Activated T-cell treated with anti-CD3 and anti-CD28 coated beads for 4 hours (primary cell): ENCODE measurements at regions not wholly inside any gene's neighbourhood (a gene's known extent, or its start where the extent isn't known, plus 50 kb on each side); places are given as distances from the start of the nearest gene placed in this dataset.

Experiments used
- DNase-seq: peaks from one replicate; pipeline ENCODE4 v3.0.0-alpha.2; 2020

DNA sequence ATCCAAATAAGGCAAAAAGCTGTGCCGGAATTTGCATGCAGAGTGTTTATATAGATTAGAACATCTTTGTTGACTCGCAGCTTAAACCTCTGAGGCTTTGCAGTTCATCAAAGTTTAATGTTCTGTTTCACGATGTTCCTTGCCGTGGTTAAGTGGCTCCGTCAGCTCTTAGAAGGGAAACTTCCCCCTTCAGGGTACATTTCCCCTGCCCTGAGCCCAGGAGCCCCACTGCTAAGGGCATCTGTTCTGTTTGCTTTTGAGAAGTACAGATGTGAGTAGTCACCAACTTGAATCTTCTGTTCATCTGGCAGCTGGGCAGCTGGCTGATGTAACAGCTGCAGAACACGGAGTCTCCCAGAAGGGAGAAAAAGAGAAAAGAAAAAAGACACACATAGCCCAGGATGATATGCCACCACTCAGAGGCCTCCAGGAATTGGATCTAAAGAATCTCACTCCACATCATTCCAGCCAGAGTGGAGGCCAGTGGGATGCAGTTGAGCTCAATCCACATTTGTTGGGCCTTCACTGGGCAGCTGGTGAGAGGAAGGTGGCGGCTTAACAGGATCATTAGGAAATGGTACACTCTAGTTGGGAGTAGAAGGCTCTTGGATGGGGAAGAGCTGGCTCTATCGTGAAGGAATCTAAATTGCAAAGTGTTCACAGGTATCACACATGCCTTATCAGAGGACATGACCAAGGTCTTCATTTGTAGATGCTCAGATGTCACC, 178.7 kb upstream of the RBPJ start:
- no peak for DNase-seq

GRCh38 chr4:26144526-26145155, 176.2 kb upstream of the RBPJ start:
- no peak for DNase-seq

DNA sequence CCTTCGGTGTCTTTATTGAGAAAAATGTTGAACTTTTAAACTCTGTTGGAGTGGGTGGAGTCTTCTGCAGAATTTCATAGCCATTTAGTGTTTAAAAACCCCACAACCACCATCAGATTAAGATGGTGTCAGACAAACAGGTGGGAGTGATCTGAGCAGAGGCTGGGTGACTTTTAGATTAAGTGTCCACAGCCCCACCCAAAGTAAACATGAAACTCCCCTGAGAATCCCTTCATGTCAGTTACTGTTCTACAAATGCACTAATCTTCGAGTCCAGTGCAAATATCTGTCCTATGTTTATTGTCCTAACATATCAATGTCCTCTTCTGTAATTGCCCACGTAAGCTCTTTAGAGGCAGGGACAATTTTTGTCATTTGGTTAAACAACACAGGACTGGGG, 175.6 kb upstream of the RBPJ start:
- DNase-seq = no peak

DNA sequence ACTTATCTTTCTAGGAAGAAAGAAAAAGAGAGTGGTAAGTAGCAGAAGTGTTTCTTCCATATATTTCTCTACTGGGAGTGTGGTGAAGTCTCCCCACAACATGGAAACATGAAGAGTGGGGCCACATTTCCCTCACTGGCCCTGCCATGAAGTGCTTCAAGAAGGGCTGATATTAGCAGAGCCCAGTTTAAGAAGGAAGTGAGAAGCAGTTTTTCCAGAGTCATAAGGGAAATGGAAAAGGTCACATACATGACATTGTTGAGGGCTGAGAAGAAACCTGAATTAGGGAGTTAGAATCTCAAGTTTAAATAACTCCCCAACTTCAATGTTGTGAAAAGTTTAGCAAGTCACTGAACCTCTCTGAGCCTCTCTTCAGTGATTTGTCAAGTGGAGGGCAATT, 171.9 kb upstream of the RBPJ start:
- DNase-seq = no peak

DNA sequence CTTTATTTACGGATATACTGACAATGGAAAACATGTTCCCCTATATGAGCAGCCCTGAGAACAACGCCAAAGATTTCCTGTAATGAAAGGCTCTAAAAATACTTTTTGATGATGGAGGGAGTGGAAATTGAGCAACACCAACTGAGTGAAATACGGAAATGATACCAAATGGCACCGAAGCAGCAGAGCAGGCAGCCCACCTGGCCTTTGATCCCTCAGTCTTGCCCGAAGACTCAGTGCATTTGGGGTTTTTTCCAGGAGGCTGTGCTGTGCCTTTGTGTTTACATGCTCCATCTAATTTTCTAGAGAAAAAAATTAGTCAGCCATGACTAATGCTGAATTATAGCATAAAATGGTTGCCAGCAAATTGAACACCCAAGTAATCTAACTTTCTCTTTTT, 169.9 kb upstream of the RBPJ start:
- no peak for DNase-seq

DNA sequence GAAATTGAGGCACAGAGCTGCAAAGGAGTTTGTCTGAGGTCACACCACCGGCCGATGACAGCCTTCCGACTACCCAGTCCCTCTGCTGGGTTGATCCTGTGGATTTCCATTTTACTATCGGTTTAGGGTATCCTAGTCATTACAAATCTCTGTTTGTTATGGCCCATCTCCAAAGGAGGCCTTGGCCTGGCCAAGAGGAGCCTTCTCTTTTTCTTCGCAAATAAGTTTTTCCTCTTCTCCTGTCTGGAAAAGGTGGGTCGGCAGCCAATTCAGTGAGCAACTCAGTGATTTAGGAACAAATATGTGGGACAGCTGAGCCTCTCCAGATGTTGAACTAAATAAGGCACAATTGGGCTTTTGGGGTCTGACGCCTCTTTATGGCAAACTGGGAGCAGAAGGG, 169.2 kb upstream of the RBPJ start:
- no peak for DNase-seq

GRCh38 chr4:26152056-26152455, 168.8 kb upstream of the RBPJ start:
- no peak for DNase-seq

DNA sequence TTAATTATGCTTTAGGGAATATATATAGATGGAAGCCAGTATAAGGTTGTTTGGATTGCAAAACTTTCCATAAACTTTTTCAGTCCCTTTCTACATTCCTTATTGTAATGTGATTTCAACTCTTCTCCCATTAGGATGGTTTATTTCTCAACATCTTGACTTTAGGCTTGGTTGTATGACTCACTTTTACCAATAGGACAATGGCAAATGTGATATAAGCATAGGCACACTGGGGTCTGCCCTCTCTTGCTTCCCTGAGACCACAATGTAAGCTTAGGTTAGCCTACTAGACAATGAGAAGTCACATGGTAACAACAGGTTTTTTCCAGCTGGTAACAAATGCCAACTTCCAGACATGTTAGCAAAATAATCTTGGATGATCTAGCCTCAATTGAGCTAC, 163.3 kb upstream of the RBPJ start:
- no peak for DNase-seq

GRCh38 chr4:26160591-26160990, 160.2 kb upstream of the RBPJ start:
- DNase-seq = no peak

- no peak for DNase-seq
Measured at GRCh38 chr4:26161030-26161824, 159.6 kb upstream of the RBPJ start.

- no peak for DNase-seq
Measured at GRCh38 chr4:26162101-26162500, 158.7 kb upstream of the RBPJ start.

DNA sequence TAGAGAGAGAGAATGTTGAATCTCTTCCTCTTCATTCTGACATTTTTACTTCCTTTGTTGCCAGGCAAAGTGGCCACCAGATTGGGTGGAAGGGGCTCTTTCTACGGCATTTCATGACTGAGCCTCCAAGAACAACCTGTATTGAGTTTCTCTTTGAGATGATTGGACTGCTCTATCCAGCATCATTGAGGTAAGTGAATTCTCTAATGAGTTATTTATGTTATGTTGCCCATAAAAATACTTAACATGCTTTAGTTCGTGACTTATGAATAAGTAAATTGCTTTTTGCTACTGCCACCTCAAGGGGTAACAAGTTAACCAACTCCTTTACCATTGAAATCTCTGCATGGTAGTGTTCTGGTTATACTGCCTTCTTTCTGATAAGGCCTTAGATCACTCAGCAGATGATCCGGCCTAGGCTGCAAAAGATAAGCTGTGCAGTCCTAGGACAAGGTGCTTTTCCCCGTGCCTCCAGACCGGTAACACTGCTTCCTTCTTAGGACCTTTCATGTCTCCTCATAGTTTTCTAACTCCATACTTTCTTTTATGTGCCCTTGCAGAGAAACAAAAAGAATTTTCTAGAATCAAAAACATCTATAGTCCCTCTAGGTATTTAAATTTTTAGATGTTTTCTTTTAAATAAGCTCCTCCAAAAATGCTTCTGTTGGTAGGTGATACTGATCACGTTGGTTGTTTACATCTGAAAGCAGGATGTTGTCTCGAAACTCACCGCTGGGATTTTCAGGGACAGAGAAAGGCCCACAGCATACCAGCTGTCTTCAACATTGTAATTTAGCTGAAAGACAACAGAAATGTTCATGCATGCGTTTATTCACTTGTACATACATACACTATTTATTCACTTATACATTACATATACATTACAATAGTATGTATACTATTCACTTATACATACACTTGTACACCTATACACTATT, 157.1 kb upstream of the RBPJ start:
- no peak for DNase-seq

GRCh38 chr4:26171501-26171900, 149.3 kb upstream of the RBPJ start:
- DNase-seq = no peak

- no peak for DNase-seq
Measured at GRCh38 chr4:26171941-26172340, 148.9 kb upstream of the RBPJ start.

GRCh38 chr4:26173619-26174018, 147.2 kb upstream of the RBPJ start:
- no peak for DNase-seq

DNA sequence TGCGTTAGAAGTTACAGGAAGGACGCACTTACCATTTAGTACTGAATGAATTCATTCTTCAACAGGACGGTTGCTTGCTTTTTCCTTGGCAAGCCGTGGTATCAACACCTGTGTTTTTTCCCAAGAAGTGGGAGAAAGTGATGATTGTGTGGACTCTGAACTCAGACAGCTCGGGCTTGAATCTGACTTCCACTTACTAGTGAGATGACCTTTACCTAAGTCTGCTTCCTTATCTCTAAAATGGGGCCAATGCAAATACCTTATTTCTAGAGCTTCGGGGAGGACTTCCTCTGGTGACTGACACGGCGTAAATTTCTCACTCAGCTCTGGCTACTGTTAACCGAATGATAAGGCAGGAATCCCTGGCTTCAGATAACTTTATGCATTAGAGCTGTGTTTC, 146.8 kb upstream of the RBPJ start:
- DNase-seq = no peak

- DNase-seq = no peak
Measured at GRCh38 chr4:26175006-26175786, 145.6 kb upstream of the RBPJ start.

GRCh38 chr4:26175905-26176470, 144.8 kb upstream of the RBPJ start:
- no peak for DNase-seq

DNA sequence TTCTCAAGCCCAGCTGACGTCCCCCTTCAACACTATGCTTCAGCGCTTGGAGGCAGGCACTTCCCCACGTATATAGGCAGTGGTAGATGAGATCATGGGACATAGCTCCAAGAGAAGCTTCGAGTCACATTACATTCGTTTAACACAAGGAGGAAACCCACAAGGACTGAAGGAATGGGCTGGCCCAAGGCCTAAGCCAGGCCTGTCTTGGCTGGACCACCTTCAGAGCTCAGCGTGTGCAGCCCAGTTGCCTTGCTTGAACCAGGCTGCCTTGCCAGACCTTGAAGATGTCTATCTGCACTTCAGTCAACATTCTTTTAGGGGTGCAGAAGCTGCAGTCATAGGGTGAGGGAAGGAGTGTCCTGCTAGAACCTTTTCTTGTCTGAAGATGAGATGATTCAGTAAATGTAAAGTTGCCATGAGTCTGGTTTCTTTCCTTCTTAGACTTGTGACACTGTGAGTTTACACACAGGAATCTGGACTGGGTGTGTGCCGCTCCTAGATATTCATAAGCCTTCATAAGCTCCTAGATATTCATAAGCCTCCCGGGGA, 144.1 kb upstream of the RBPJ start:
- no peak for DNase-seq

DNA sequence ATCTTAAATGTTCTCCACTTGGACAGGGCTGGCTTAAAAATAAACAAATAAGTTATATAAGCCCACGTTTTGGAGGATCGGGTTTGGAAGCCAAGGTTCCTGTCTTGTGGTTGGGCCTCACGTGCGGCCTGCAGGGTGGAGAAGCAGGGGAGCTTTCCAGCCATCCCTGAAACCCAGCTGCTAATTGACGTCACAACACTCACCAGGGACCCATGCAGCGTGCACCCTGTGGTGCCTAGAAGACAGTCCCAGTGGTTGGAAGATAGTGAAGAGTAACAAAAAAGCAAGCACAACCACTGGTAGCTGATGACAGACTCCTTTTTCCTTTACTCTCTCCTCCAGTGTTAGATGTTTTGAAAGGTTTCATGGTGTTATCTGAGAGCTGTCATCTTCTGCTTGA, 142.0 kb upstream of the RBPJ start:
- DNase-seq = no peak

- no peak for DNase-seq
Measured at GRCh38 chr4:26179316-26179760, 141.5 kb upstream of the RBPJ start.
